CD14-positive monocyte (primary cell): ENCODE measurements at regions not wholly inside any gene's neighbourhood (a gene's known extent, or its start where the extent isn't known, plus 50 kb on each side); places are given as distances from the start of the nearest gene placed in this dataset.

ENCODE experiments used
- DNase-seq, 3 donors: peaks; one replicate each; pipeline ENCODE4 v3.0.0-alpha.2; 2011 to 2022
- H2AFZ ChIP-seq: 2 replicates; pipeline ENCODE4 v1.6.0; 2012; ENCODE audit warnings: mild to moderate bottlenecking, low read depth, low read length, inconsistent platforms; ENCODE audit not compliant: insufficient read depth, poor library complexity, severe bottlenecking
- H3K27ac ChIP-seq, 2 donors: 1 replicate in 1 of 2; 2 replicates in 1 of 2; pipeline ENCODE4 v1.5.1; 2012 to 2013; ENCODE audit warnings: low read length in 2 of 2, control low read depth in 1 of 2, inconsistent platforms in 1 of 2, low read depth in 1 of 2, mild to moderate bottlenecking in 1 of 2
- H3K27me3 ChIP-seq, 2 donors: one replicate each; pipeline versions ENCODE4 v1.6.0 to v1.6.1; 2011 to 2013; ENCODE audit warnings: low read length in 2 of 2; ENCODE audit not compliant: control insufficient read depth in 2 of 2, insufficient read depth in 2 of 2
- H3K36me3 ChIP-seq, 2 donors: replicated peaks in 1 of 2; 1 replicate in 1 of 2; 2 replicates in 1 of 2; pipeline versions ENCODE4 v1.5.1 to v1.6.1; 2012 to 2013; ENCODE audit warnings: low read length in 2 of 2, control low read depth in 1 of 2, inconsistent platforms in 1 of 2, mild to moderate bottlenecking in 1 of 2; ENCODE audit not compliant: insufficient read depth in 2 of 2, control insufficient read depth in 1 of 2
- H3K4me1 ChIP-seq, 2 donors: 1 replicate in 1 of 2; 2 replicates in 1 of 2; pipeline versions ENCODE4 v1.5.1 to v1.6.1; 2012 to 2013; ENCODE audit warnings: low read length in 2 of 2, control low read depth in 1 of 2, inconsistent platforms in 1 of 2, mild to moderate bottlenecking in 1 of 2, moderate library complexity in 1 of 2; ENCODE audit not compliant: insufficient read depth in 2 of 2, control insufficient read depth in 1 of 2
- H3K4me2 ChIP-seq: replicated peaks from 2 replicates; pipeline ENCODE3; 2012; ENCODE audit warnings: low read length, moderate library complexity, mild to moderate bottlenecking; ENCODE audit not compliant: poor library complexity, severe bottlenecking; ENCODE audit errors: extremely low read depth
- H3K4me3 ChIP-seq, 3 experiments: fragments of 200-600 bp in 1 of 3; sonication (generic) in 1 of 3; replicated peaks in 1 of 3; 1 replicate in 2 of 3; 2 replicates in 1 of 3; pipeline ENCODE4 v1.5.1; 2011 to 2013; ENCODE audit warnings: low read length in 3 of 3, mild to moderate bottlenecking in 3 of 3, control low read depth in 2 of 3, low read depth in 2 of 3, inconsistent platforms in 1 of 3, moderate library complexity in 1 of 3
- H3K79me2 ChIP-seq: 2 replicates; pipeline ENCODE4 v1.6.0; 2012; ENCODE audit warnings: mild to moderate bottlenecking, control low read depth, inconsistent platforms, low read length, moderate library complexity; ENCODE audit not compliant: insufficient read depth
- H3K9ac ChIP-seq: 2 replicates; pipeline ENCODE4 v1.6.0; 2017; ENCODE audit warnings: low read length, mild to moderate bottlenecking; ENCODE audit not compliant: insufficient read depth, poor library complexity, severe bottlenecking
- H3K9me3 ChIP-seq, 2 donors: replicated peaks in 1 of 2; 1 replicate in 1 of 2; 2 replicates in 1 of 2; pipeline versions ENCODE4 v1.5.1 to v1.6.1; 2012 to 2013; ENCODE audit warnings: low read length in 2 of 2, control low read depth in 1 of 2; ENCODE audit not compliant: control insufficient read depth in 1 of 2, insufficient read depth in 1 of 2
- H4K20me1 ChIP-seq: 2 replicates; pipeline ENCODE4 v1.6.0; 2012; ENCODE audit warnings: mild to moderate bottlenecking, low read length, control low read depth, moderate library complexity; ENCODE audit not compliant: insufficient read depth
- H3K27ac Mint-ChIP-seq, 7 donors: one replicate each; pipeline ENCODE4 v1.8.0; 2020; ENCODE audit warnings: mild to moderate bottlenecking in 7 of 7, mixed read lengths in 7 of 7, moderate library complexity in 6 of 7, inconsistent platforms in 2 of 7
- H3K27me3 Mint-ChIP-seq, 3 donors: one replicate each; pipeline ENCODE4 v1.8.0; 2021 to 2022; ENCODE audit warnings: low read depth in 3 of 3, mild to moderate bottlenecking in 3 of 3, mixed read lengths in 3 of 3, moderate library complexity in 3 of 3, inconsistent platforms in 1 of 3
- H3K36me3 Mint-ChIP-seq, 2 donors: one replicate each; pipeline ENCODE4 v1.8.0; 2020; ENCODE audit warnings: mixed read lengths in 2 of 2, inconsistent platforms in 1 of 2, mild to moderate bottlenecking in 1 of 2
- H3K4me1 Mint-ChIP-seq: one replicate; pipeline ENCODE4 v1.8.0; 2020; ENCODE audit warnings: mild to moderate bottlenecking, mixed read lengths
- H3K4me3 Mint-ChIP-seq, 2 donors: one replicate each; pipeline ENCODE4 v1.8.0; 2020; ENCODE audit warnings: mild to moderate bottlenecking in 2 of 2, mixed read lengths in 2 of 2, moderate library complexity in 1 of 2
- H3K9me3 Mint-ChIP-seq, 7 donors: one replicate each; pipeline ENCODE4 v1.8.0; 2020 to 2022; ENCODE audit warnings: mixed read lengths in 7 of 7, mild to moderate bottlenecking in 6 of 7, moderate library complexity in 6 of 7, inconsistent platforms in 2 of 7
- CTCF ChIP-seq: fragments of 200-600 bp; IDR thresholded peaks from one replicate; pipeline ENCODE4 v1.8.0; 2022; ENCODE audit warnings: antibody characterized with exemption, mild to moderate bottlenecking
- WGBS: methylation state at CpG from one replicate; pipeline ENCODE4 v1.1.5; 2013; ENCODE audit warnings: missing lambda C conversion rate; ENCODE audit not compliant: insufficient coverage; 5-methylcytosine and 5-hydroxymethylcytosine counted together
- intact Hi-C, 2 donors: fragments of 100-400 bp; cut with micrococcal nuclease; formaldehyde crosslinking; loops; one replicate each; pipeline versions ENCODE4 v1.15.0 to v1.15.1; 2023

- no peak overlapping the region for H3K4me3 ChIP-seq
- H3K9me3 ChIP-seq: peaks cover 10 to 84% of the 10 kb centered on the region in 2 donors
- WGBS: 3% methylated on average over 25 of the region's 33 CpGs
Measured at GRCh38 chr6:28809947-28810658, 113.7 kb downstream of the TRIM27 start.

GRCh38 chr6:28810659-28811053 is 113.1 kb downstream of the TRIM27 start:
- no peak for DNase-seq
- H3K9ac ChIP-seq: no peak overlapping the region
- intact Hi-C loops: no loop called here
- H3K9me3 Mint-ChIP-seq: peaks cover 8 to 66% (median 55%) of the 10 kb centered on the region in 7 donors
- H3K79me2 ChIP-seq: no peaks in the 10 kb centered on the region
- H3K4me3 ChIP-seq: no peak overlapping the region
- no peak overlapping the region for H3K4me2 ChIP-seq
- H3K4me1 Mint-ChIP-seq: peaks cover 10% of the 10 kb centered on the region
- H3K36me3 ChIP-seq: no peaks in the 10 kb centered on the region
- peaks cover 98 to 100% (median 99%) of the 10 kb centered on the region in 3 donors for H3K27me3 Mint-ChIP-seq
- peaks cover 10 to 89% of the 10 kb centered on the region in 2 donors for H3K9me3 ChIP-seq
- H3K27ac ChIP-seq: no peak overlapping the region
- no peak overlapping the region for H3K27ac Mint-ChIP-seq
- peaks cover 11 to 20% of the 10 kb centered on the region in 2 donors for H3K36me3 Mint-ChIP-seq
- no peak for TF ChIP-seq CTCF
- peaks cover 99 to 100% of the 10 kb centered on the region in 2 donors for H3K27me3 ChIP-seq
- no peaks in the 10 kb centered on the region for H4K20me1 ChIP-seq
- peak overlapping the region in 1 of 2 donors; percentile 62 for H3K4me3 Mint-ChIP-seq
- H2AFZ ChIP-seq: no peak overlapping the region
- 6% methylated on average over 14 of the region's 14 CpGs for WGBS
- H3K4me1 ChIP-seq: no peaks in the 10 kb centered on the region

More at GRCh38 chr6:28809947-28810658, 113.7 kb downstream of the TRIM27 start:
- no peak for DNase-seq
- H3K4me1 Mint-ChIP-seq: peaks cover 10% of the 10 kb centered on the region
- Histone ChIP-seq H3K36me3 (no peaks in the 10 kb centered on the region), H3K4me1 (no peaks in the 10 kb centered on the region), H3K4me2 (no peak overlapping the region), H3K79me2 (no peaks in the 10 kb centered on the region), H3K9ac (no peak overlapping the region), H2AFZ (no peak overlapping the region), H3K27me3 (peaks cover 93 to 100% of the 10 kb centered on the region in 2 donors), H4K20me1 (no peaks in the 10 kb centered on the region), H3K27ac (no peak overlapping the region)
- H3K27me3 Mint-ChIP-seq: peaks cover 98 to 100% (median 99%) of the 10 kb centered on the region in 3 donors
- no peak overlapping the region for H3K27ac Mint-ChIP-seq
- H3K9me3 Mint-ChIP-seq: peaks cover 8 to 71% (median 57%) of the 10 kb centered on the region in 7 donors
- peak overlapping the region in 1 of 2 donors; percentile 62 for H3K4me3 Mint-ChIP-seq
- intact Hi-C loops: no loop called here
- TF ChIP-seq CTCF: no peak
- peaks cover 11 to 20% of the 10 kb centered on the region in 2 donors for H3K36me3 Mint-ChIP-seq
